ENCODE measurements at regions not wholly inside any gene's neighbourhood (a gene's known extent, or its start where the extent isn't known, plus 50 kb on each side); places are given as distances from the start of the nearest gene placed in this dataset.

- DNase-seq (ENCODE audit: extremely low spot score), result no peak
- ChIA-PET CTCF (no interaction called here), POLR2A (no interaction called here)
- TF ChIP-seq ELF4 (IDR thresholded peaks at IDR 0.05) (no peak), FOXA1 (IDR thresholded peaks at IDR 0.05) (no peak), CTBP1 (IDR thresholded peaks at IDR 0.05; ENCODE audit: borderline replicate concordance) (no peak), PKNOX1 (IDR thresholded peaks at IDR 0.05) (no peak), LEF1 (IDR thresholded peaks at IDR 0.05; ENCODE audit: borderline replicate concordance) (no peak), NFRKB (IDR thresholded peaks at IDR 0.05) (no peak), SUZ12 (IDR thresholded peaks at IDR 0.05) (no peak), FOXK2 (IDR thresholded peaks at IDR 0.05) (no peak), L3MBTL2 (conservative IDR thresholded peaks at IDR 0.05) (no peak), FOXM1 (IDR thresholded peaks at IDR 0.05; ENCODE audit: borderline replicate concordance) (no peak), HDGF (IDR thresholded peaks at IDR 0.05; ENCODE audit: borderline replicate concordance) (no peak), BHLHE40 (IDR thresholded peaks at IDR 0.05; ENCODE audit: borderline replicate concordance) (no peak)
Observed at GRCh38 chr2:211138551-211138950, 582.2 kb downstream of the CPS1 start.

GRCh38 chr2:211141646-211142045, 585.2 kb downstream of the CPS1 start:
- POLR2A ChIA-PET, result no interaction called here
- no peak for DNase-seq (ENCODE audit: extremely low spot score)
- CTCF ChIA-PET, result no interaction called here
- TF ChIP-seq NFRKB (IDR thresholded peaks at IDR 0.05), result no peak
- TF ChIP-seq CTBP1 (IDR thresholded peaks at IDR 0.05; ENCODE audit: borderline replicate concordance), result no peak
- no peak for TF ChIP-seq HDGF (IDR thresholded peaks at IDR 0.05; ENCODE audit: borderline replicate concordance)
- TF ChIP-seq BHLHE40 (IDR thresholded peaks at IDR 0.05; ENCODE audit: borderline replicate concordance), result no peak
- TF ChIP-seq FOXM1 (IDR thresholded peaks at IDR 0.05; ENCODE audit: borderline replicate concordance), result no peak
- no peak for TF ChIP-seq ZNF384 (IDR thresholded peaks at IDR 0.05)
- no peak for TF ChIP-seq PKNOX1 (IDR thresholded peaks at IDR 0.05)
- TF ChIP-seq FOXK2 (IDR thresholded peaks at IDR 0.05), result no peak
- TF ChIP-seq SP1 (IDR thresholded peaks at IDR 0.05), result no peak

GRCh38 chr2:211144078-211144477, 587.7 kb downstream of the CPS1 start:
- TF ChIP-seq LEF1 (IDR thresholded peaks at IDR 0.05; ENCODE audit: borderline replicate concordance) (no peak), ARNT (IDR thresholded peaks at IDR 0.05) (no peak)
- ChIA-PET CTCF (interaction anchor here (1.1 kb wide), 1 partner anchor 14 kb away, joined by 3 read pairs; no protein-coding TSS in a partner anchor), POLR2A (no interaction called here)

GRCh38 chr2:211144974-211145665, 588.7 kb downstream of the CPS1 start:
- DNase-seq (ENCODE audit: extremely low spot score), result no peak
- ChIA-PET CTCF (no interaction called here), POLR2A (no interaction called here)
- TF ChIP-seq ZNF384 (IDR thresholded peaks at IDR 0.05) (no peak), ELF4 (IDR thresholded peaks at IDR 0.05) (no peak), ARNT (IDR thresholded peaks at IDR 0.05) (no peak), FOXM1 (IDR thresholded peaks at IDR 0.05; ENCODE audit: borderline replicate concordance) (no peak), BHLHE40 (IDR thresholded peaks at IDR 0.05; ENCODE audit: borderline replicate concordance) (no peak), FOXA1 (IDR thresholded peaks at IDR 0.05) (no peak), FOXK2 (IDR thresholded peaks at IDR 0.05) (no peak), PKNOX1 (IDR thresholded peaks at IDR 0.05) (no peak), NFRKB (IDR thresholded peaks at IDR 0.05) (no peak), HDGF (IDR thresholded peaks at IDR 0.05; ENCODE audit: borderline replicate concordance) (no peak), SP1 (IDR thresholded peaks at IDR 0.05) (no peak), LEF1 (IDR thresholded peaks at IDR 0.05; ENCODE audit: borderline replicate concordance) (no peak), TARDBP (IDR thresholded peaks at IDR 0.05) (no peak), CTBP1 (IDR thresholded peaks at IDR 0.05; ENCODE audit: borderline replicate concordance) (no peak)

More at GRCh38 chr2:211144078-211144477, 587.7 kb downstream of the CPS1 start:
- DNase-seq (ENCODE audit: extremely low spot score), result no peak

GRCh38 chr2:211149731-211150130, 593.3 kb downstream of the CPS1 start:
- DNase-seq (ENCODE audit: extremely low spot score), result no peak

GRCh38 chr2:211157211-211157610, 600.8 kb downstream of the CPS1 start:
- POLR2A ChIA-PET, result no interaction called here
- TF ChIP-seq NFRKB (IDR thresholded peaks at IDR 0.05) (no peak), TARDBP (IDR thresholded peaks at IDR 0.05) (no peak), HDGF (IDR thresholded peaks at IDR 0.05; ENCODE audit: borderline replicate concordance) (no peak), BHLHE40 (IDR thresholded peaks at IDR 0.05; ENCODE audit: borderline replicate concordance) (no peak), FOXK2 (IDR thresholded peaks at IDR 0.05) (no peak), PKNOX1 (IDR thresholded peaks at IDR 0.05) (no peak)
- CTCF ChIA-PET, result interaction anchor here (0.6 to 1.1 kb wide), 8 partner anchors 9 to 539 kb away, joined by 3 to 7 read pairs (median 4); no protein-coding TSS in a partner anchor
- DNase-seq (ENCODE audit: extremely low spot score), result no peak

More at GRCh38 chr2:211149731-211150130, 593.3 kb downstream of the CPS1 start:
- TF ChIP-seq CTBP1 (IDR thresholded peaks at IDR 0.05; ENCODE audit: borderline replicate concordance), result no peak
- TF ChIP-seq L3MBTL2 (conservative IDR thresholded peaks at IDR 0.05), result no peak
- no peak for TF ChIP-seq SUZ12 (IDR thresholded peaks at IDR 0.05)
- TF ChIP-seq FOXK2 (IDR thresholded peaks at IDR 0.05), result no peak
- TF ChIP-seq FOXA1 (IDR thresholded peaks at IDR 0.05), result no peak
- TF ChIP-seq HDGF (IDR thresholded peaks at IDR 0.05; ENCODE audit: borderline replicate concordance), result no peak
- no peak for TF ChIP-seq NFRKB (IDR thresholded peaks at IDR 0.05)
- TF ChIP-seq FOXM1 (IDR thresholded peaks at IDR 0.05; ENCODE audit: borderline replicate concordance), result no peak
- TF ChIP-seq TARDBP (IDR thresholded peaks at IDR 0.05), result no peak
- no peak for TF ChIP-seq SP1 (IDR thresholded peaks at IDR 0.05)
- no peak for TF ChIP-seq LEF1 (IDR thresholded peaks at IDR 0.05; ENCODE audit: borderline replicate concordance)
- CTCF ChIA-PET, result no interaction called here
- POLR2A ChIA-PET, result no interaction called here
